Head of caudate nucleus (tissue), 42 donors: ENCODE measurements at regions not wholly inside any gene's neighbourhood (a gene's known extent, or its start where the extent isn't known, plus 50 kb on each side); places are given as distances from the start of the nearest gene placed in this dataset.

Source experiments
- DNase-seq, 42 donors: peaks; one replicate each; pipeline versions ENCODE4 v3.0.0 to v3.0.0-alpha.2; 2020 to 2021; ENCODE audit warnings: mixed read lengths in 7 of 42
- intact Hi-C: fragments of 100-400 bp; cut with DNase I; formaldehyde crosslinking; loops from one replicate; pipeline ENCODE4 v1.15.0; 2022

DNA sequence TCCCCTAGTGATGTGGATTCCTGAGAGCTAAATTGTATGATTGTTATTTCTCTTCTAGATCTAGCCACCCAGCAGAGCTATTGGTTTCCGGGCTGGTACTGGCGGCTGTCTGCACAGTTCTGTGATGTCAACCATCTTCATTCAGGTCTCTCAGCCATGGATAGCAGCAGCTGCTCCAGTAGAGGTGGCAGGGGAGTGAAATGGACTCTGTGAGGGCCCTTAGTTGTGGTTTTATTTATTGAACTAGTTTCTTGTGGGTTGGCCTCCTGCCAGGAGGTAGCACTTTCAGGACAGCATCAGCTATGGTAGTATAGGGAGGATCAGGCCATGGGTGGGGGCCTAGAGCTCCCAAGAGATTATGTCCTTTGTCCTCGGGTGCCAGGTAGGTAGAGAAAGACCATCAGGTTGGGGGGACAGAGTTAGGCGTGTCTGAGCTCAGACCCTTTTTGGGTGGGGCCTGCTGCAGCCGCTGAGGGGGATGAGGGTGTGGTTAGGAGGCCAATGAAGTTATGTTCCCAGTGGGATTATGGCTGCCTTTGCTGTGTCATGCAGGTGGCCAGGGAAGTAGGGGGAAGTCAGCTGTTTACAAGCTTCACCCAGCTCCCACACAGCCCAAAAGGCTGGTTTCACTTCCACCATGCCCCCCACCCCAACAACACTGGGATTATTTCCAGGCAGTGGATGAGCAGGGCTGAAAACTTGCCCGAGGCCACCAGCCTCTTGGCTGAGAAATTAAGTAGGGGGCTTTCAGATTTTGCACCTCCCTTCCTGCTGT is 55.1 kb upstream of the RGS4 start:
- DNase-seq, result no peak
- intact Hi-C loops, result no loop called here

DNA sequence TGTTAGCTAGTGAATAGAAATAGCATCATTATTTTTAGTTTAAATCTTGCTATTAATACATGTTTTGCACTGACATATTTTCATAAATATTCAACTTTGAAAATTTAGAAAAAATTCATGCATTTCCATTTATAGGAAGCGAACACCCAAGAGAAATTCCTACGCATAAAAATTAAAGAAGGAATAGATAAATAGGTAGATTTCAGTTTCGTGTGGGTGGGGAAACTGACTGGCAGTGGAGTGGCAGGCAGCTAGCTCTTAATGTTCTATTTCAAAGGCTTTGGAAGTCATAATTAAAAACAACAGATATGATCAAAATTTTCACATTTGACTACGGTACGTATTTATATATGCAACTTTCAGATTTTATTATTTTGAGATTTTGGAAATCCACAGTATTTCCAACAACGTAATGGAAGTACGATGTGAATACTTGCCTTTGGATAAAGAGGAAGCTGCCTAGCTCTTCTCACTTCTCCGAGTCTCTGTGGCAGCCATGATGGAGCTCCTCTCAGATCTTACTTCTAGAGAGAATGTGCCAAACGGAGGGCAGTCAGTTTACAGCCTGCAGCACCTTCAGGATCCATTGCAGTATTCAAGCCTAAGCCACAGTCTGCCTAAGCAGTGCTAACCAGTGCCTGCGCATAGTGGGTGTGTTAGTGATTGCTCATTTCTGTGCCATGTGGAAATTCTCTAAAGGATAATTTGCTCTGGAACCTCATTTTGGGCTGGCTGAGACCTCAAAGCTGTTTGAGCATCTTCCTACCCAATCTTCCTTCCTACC is 62.9 kb upstream of the RGS4 start:
- intact Hi-C loops, result no loop called here
- DNase-seq, result peak in 29 of 42 donors; percentile 2 to 59 (median 21)

DNA sequence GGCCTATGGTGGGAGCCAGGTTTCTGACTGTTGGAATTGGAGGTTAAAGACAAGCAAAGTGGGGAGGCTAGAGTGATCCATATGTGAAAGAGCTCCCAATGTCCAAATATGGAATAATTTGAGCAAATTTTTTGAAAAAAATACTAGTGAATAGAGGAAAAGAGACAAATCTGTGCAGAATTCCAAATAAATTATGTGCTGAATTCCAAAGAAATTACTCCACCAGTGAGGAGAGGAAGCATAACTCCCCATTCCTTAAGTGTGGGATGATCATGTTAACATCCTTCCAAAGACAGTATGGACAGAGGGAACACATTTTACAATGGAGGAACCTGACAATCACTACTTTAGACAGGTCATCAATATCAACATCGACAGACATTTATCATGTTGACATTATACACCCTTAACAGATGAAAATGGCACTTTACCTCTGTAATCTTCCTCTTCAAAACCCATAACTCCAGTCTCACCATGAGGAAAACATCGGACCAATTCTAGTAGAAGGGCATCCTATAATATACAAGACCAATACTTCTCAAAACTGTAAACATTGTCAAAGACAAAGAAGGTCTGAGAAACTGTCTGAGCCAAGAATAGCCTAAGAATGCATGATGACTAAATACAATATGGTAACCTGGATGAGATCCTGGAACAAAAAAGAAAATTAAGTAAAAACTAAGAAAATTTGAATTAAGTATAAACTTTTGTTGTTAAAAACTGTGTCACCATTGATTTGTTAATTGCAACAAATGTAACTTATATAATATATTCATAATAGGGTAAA is 71.5 kb upstream of the RGS4 start:
- DNase-seq, result no peak
- intact Hi-C loops, result no loop called here

DNA sequence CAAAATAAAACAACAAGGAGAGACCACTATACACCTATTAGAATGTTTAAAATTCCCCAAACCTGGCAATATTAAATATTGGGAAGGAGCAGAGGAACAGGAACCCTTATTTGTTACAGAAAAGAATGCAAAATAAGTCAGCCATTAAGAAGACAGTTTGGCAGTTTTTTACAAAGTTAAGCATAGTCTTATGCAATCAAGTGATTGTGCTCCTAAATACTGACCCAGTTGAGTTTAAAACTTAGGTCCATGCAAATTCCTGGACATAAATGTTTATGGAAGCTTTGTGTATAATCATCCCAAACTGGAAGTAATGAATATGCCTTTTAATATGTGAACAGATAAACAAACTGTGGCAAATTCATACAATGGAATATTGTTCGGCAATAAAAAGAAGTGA is 72.9 kb upstream of the RGS4 start:
- intact Hi-C loops, result no loop called here
- no peak for DNase-seq

DNA sequence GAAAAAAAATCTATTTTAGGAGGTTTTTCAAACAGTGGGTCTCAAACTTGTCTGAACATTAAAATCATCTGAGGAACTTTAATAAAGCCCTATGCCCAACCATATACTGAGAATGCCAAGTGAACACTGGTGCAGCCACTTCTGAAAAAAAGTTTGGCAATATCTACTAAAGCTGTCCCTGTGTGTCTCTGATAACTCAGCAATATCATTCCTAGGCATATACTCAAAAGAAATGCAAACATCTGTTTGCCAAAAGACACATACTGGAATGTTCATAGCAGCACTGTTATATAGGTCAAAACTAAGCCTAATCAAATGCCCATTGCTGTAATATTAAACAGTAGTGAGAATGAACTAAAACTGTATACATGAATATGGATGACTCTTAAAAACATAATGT is 74.2 kb upstream of the RGS4 start:
- DNase-seq, result no peak
- intact Hi-C loops, result no loop called here

DNA sequence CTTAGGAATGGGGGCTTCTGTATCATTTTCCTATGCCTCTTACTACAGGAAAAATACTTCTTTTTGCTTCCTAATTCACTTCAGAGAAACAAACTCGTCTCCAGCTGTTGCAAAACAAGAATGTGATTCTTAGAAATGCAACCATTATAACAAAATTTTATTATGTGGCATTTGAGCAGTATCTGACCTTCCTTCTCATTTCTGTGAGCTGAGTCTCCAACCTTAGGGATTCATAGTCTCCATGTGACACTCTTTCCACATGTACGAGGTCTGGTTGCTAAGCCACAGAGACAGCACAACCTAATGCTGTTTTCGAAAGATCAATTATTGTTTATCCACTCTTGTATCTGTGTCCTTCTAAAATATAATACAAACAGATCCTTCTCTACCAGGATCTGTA is 75.3 kb upstream of the RGS4 start:
- intact Hi-C loops, result no loop called here
- DNase-seq, result no peak

DNA sequence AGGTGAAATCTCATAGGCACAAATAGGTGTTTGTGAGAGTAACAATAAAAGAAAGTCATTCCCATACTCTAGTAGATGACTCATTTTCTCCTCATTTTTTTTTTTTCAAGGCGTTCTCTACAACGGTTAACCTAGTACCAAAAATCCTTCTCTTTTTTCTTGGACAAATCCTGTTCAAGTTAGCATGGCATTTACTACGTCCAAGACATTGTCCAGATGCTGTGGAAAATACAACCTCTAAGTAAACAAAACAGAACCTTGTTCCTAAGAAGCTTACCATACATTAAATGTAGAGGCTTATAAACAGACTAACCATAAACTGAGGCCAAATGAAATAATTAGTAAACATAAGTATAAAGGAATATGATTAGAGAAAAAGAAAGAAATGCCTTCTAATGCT is 76.2 kb upstream of the RGS4 start:
- intact Hi-C loops, result no loop called here
- no peak for DNase-seq

DNA sequence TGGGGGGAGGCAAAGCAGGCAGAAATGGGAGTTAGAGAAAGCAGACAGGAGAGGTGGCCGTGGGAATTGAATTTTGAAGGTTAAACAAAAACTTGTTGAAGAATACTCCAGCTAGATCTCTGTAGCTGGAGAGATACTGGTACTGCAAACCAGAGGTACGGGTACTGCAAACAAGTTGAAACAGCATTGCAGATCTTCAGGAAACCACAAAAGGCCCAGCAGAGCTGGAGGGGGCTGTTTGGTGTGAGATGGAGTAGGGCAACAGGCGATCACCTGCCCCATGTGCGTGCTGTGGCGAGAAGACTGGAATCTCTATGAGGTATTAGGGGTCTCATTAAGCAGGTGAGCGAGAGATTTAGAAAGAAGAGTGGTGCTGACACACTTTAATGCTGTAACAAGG is 77.7 kb upstream of the RGS4 start:
- intact Hi-C loops, result no loop called here
- DNase-seq, result no peak

DNA sequence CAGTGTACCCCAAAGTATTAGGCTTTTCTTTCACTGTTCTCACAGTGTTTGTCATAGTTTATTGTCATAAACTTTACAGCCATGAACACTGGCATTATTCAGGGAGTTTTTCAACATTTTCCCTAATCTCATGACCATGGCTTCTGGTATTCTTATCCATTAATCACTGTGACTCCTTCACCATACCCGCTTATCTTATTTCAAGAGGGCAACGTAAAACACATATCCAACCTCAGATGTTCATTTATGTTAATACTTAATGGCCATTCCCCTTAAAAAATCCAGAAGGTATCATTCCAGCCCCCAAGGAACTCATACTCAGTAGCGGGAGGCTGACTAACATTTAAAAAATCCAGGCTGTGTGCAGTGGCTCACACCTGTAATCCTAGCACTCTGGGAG is 78.5 kb upstream of the RGS4 start:
- no peak for DNase-seq
- intact Hi-C loops, result no loop called here

DNA sequence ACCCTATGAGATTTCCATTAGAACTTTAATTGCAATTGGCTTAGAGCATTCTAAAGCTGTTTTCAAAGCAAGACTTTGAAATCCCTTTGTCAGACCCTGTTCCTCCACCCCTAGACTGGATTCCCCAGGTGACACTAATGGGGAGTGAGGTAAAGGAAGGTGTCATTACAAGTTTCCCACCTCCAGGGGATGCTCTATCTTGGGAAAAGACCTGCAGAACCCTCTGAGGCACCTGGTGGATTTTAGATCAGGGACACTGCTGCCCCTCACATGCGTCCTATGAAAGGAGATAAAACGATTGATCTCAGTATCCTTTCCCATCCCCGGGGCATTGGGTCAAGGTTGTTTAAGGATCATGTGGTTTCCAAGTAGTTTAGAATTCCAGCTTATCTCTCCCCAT is 80.3 kb upstream of the RGS4 start:
- intact Hi-C loops, result no loop called here

DNA sequence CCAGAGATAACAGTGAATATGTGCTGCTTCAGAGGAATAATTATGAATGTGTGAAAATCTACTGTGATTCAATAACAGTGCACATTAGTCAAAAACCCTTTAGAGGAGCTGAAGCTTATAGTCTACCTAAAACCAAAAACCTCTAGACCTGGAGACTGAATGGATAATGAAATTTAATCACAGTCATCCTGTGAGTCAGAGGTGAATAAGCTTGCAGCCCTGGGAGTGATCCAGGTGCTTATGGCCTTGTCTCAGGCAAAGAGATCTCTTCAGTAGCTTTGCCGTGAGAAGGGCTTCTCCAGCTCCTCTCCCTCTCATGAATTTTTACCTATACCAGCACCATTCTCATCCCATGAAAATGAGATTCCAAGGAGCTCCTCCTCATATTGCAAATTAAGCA is 81.3 kb upstream of the RGS4 start:
- peak in 12 of 42 donors; percentile 2 to 54 (median 18) for DNase-seq
- intact Hi-C loops, result no loop called here

More for the DNA sequence above, 80.3 kb upstream of the RGS4 start:
- DNase-seq, result no peak

DNA sequence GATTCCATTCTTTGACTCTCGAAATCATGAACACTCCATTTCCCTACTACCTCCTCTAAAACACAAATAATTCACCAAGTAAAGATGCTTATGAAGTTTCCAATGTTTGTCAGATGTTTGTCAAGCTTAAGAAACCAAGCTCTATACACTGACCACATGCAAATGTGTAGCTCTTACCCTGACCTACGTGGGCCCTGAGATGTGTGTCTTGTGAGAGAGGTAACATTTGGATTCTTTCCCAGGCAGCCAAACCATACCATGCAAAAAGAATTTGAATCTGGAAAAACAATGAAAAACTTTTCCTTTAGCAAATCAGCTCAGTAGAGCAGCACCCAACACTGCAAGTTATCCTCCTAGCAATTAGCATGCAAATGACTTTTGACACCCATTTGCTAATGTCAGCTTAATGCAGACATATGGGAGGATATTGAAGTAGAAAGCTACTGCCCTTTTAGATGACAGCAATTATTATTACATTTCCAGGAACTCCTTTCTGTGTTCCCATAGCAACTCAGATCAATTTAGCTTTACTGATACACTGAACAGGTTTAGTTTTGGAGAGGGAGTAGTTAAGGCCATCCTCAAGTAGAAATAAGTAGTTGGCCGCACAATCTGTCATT is 83.2 kb upstream of the RGS4 start:
- intact Hi-C loops, result no loop called here
- DNase-seq, result no peak

DNA sequence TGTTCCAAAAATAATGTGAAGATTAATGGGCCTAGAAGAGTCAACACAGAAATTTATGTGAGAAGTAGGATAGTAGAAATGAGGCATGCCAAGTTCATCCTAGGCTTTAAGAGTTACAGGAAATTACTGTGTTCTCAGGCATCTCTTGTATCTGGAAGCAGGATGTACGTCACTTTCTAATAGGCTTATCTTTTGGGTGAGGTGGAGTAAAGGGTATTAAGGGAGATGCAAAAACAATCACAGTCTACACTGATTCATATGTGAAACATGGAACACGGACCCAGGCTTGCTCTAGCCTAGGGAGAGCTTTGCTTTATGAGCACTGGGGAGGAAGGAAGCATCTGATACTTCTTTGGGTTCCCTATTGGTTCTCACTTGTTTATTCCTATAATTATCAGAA is 84.5 kb upstream of the RGS4 start:
- intact Hi-C loops, result no loop called here
- DNase-seq, result no peak

DNA sequence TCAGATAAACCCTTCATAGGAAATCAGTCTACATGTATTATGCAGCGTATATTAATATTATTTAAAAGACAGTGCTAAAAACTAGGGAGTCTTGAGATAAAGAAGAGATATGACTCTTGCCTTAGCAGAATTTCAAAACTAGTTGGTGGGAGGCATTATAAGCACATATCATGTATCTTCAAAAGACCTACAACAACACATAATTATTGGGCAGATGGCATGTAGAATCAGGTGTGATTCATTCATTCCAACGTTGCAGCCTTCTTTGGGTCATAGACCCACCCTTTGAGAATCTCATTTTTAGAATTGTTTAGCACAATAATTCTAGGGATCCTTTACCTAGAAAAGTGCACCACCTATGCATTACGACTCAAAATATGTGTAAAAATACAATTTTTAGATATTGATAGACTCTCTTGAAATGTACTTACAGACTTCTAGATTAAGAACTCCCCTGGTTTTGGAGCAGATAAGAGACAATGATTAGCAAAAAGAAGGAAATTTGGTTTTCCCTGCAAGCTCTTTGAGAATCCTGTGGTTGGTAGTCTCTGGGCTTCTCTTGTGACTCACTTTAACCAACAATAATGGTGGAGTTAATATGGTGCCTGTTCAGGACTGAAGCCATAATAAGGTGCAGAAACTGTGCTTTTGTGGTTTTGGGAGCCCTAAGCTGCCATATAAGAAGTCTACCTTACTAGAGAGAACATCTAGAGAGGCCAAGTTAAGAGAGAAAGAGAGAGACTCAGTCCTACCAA is 85.3 kb upstream of the RGS4 start:
- intact Hi-C loops, result no loop called here
- DNase-seq, result no peak

DNA sequence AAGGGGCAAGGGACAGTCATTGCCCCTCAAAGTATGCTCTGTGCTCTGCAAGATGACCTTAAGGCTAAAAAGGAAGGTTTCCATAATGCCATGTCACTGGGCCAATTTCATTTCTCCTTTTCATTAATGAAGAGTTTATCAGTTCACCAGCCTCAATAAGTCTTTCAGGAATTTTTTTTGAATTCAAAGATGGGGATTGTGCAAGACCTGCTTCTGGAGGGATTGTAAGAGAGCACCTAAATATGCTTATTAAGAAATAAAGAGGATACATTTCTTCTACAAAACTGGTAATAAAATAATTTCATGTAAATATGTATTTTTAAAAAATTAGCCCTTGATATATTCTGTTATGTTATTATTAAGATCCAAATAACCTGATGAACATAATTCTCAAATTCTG is 86.8 kb upstream of the RGS4 start:
- DNase-seq, result no peak
- intact Hi-C loops, result no loop called here

DNA sequence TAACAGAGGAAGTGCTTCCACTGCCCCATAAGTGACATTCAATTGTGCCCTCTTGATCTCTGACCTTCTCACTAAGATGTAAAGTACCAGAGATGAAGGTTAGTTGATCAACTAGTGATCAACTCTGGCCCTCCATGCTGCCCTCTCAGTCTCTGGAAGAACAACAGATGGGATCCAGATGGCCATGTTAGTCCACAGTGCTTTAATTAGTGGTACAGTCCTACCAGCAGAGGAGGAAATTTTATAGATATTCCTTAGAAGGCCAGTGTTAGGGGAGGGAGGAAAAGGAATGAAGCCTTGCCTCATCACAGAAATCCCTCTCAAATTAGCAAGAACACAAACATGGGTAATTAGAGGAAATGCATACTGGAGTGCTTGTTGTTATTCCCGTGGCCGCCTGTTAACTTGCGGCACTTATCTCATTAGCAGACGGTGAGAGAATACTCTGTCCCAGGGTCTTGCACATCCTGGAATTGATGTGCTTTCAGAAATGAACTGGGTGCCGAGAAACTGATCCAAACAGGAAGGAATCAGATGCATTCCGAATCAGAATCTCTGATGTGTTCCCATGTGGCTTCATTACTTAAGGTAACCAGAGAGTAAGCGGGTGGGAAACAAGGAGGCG is 91.1 kb upstream of the RGS4 start:
- no peak for DNase-seq
- intact Hi-C loops, result no loop called here

DNA sequence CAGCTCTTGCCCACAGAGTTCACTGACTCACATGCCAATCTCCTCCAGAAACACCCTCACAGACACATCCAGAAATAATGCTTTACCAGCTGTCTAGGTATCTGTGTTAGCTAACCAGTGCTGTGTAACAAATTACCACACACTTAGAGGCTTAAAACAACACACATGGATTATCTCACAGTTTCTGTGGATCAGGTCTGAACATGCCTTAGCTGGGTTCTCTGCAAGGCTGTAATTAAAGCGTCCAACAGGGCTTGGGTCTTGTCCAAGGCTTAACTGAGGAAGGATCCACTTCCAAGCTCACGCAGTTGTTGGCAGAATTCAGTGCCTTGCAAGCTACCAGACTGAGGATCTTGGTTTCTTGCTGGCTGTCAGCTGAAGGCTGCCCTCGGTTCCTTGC is 92.5 kb upstream of the RGS4 start:
- intact Hi-C loops, result no loop called here
- DNase-seq, result no peak

DNA sequence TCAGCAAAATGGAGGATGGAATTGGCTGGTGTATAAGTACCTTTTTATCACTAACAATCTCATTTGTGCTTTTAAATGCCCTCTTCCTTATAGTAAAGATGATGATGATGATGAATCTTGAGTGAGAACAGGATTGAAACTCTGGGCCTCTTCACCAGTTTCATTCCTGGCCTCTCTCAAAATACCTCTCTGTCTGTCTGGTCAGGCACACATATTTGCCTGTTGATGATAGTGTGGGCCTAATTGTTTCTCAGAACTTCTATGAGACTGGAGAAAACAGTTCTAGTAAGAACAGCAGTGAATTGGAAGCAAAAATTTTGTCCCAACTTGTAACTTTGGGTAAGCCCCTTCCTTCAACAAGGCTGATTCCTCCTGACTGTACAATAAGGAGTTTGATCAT is 94.4 kb upstream of the RGS4 start:
- DNase-seq, result no peak
- intact Hi-C loops, result no loop called here

DNA sequence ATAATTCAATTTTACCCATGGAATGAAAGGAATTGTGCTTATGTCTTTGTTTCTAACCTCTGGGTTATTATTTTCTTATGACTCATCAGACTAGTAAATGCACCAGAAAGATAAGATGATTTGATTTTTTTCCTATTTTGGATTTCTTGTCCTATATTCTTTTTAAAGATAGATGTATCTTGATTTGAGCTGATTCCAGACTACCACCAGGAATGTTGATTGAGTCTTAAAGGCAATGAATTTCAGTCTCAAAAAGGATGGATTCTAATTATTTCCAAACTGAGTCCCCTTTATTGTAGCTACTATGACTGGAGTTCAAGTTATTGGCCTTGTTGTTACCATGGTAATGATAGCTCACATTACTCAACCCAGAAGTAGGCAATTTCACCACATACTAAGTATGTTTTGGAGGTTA is 95.8 kb upstream of the RGS4 start:
- intact Hi-C loops, result no loop called here
- no peak for DNase-seq
